HEK293 (cell line): ENCODE measurements at regions not wholly inside any gene's neighbourhood (a gene's known extent, or its start where the extent isn't known, plus 50 kb on each side); places are given as distances from the start of the nearest gene placed in this dataset.

Source experiments
- CTCF ChIA-PET: fragments of 350-600 bp; formaldehyde crosslinking; extraction: SDS; loops from one replicate; lab custom pipeline; 2021; ENCODE audit warnings: antibody characterized with exemption; lab: Yijun Ruan, JAX
- POLR2A ChIA-PET: fragments of 300-600 bp; formaldehyde crosslinking; extraction: SDS; loops from one replicate; lab custom pipeline; 2020; ENCODE audit warnings: antibody characterized with exemption, inconsistent platforms; lab: Yijun Ruan, JAX
- H3K27ac ChIP-seq: fragments of 200-500 bp; sonication (Bioruptor generic); 2 replicates; pipeline ENCODE4 v1.5.1; 2014; ENCODE audit warnings: low read depth, low read length, control low read depth, inconsistent platforms; ENCODE audit errors: extremely low read depth
- H3K36me3 ChIP-seq, 2 experiments: fragments of 200-500 bp in 1 of 2; sonication (Bioruptor generic) in 1 of 2; 1 replicate in 1 of 2; 2 replicates in 1 of 2; pipeline ENCODE4 v1.5.1; 2014 to 2017; ENCODE audit warnings: inconsistent platforms in 2 of 2, low read length in 2 of 2; ENCODE audit not compliant: control insufficient read depth in 2 of 2, insufficient read depth in 1 of 2
- H3K4me1 ChIP-seq: fragments of 200-500 bp; sonication (Bioruptor generic); 2 replicates; pipeline ENCODE4 v1.5.1; 2014; ENCODE audit warnings: mild to moderate bottlenecking, low read length, inconsistent platforms; ENCODE audit not compliant: control insufficient read depth, insufficient read depth
- H3K4me3 ChIP-seq: 2 replicates; pipeline ENCODE4 v1.5.1; 2011; ENCODE audit warnings: low read depth, mild to moderate bottlenecking, control low read depth, low read length, moderate library complexity
- H3K9me3 ChIP-seq: fragments of 200-500 bp; sonication (Bioruptor generic); 2 replicates; pipeline ENCODE4 v1.5.1; 2014; ENCODE audit warnings: low read depth, low read length, inconsistent platforms; ENCODE audit not compliant: control insufficient read depth, insufficient read depth
- BCL11A ChIP-seq: fragments of 450-650 bp; formaldehyde crosslinking; IDR thresholded peaks from 2 replicates; pipeline ENCODE4 v1.5.1; 2016; ENCODE audit warnings: low read depth, missing biosample characterization, missing genetic modification characterization
- FEZF1 ChIP-seq: fragments of 450-650 bp; formaldehyde crosslinking; IDR thresholded peaks from 2 replicates; pipeline ENCODE4 v1.5.1; 2016; ENCODE audit warnings: missing biosample characterization, missing genetic modification characterization
- GFI1B ChIP-seq: fragments of 450-650 bp; formaldehyde crosslinking; IDR thresholded peaks from 2 replicates; pipeline ENCODE4 v1.5.1; 2016; ENCODE audit warnings: missing biosample characterization, missing genetic modification characterization
- GLIS1 ChIP-seq: fragments of 450-650 bp; formaldehyde crosslinking; IDR thresholded peaks from 2 replicates; pipeline ENCODE4 v1.5.1; 2016; ENCODE audit warnings: missing biosample characterization, missing genetic modification characterization
- KLF7 ChIP-seq: fragments of 450-650 bp; formaldehyde crosslinking; IDR thresholded peaks from 2 replicates; pipeline ENCODE4 v1.5.1; 2016; ENCODE audit warnings: missing biosample characterization, missing genetic modification characterization, borderline replicate concordance
- KLF8 ChIP-seq: fragments of 450-650 bp; formaldehyde crosslinking; IDR thresholded peaks from 2 replicates; pipeline ENCODE4 v1.5.1; 2016; ENCODE audit warnings: missing biosample characterization, missing genetic modification characterization
- OVOL3 ChIP-seq: fragments of 450-650 bp; formaldehyde crosslinking; IDR thresholded peaks from 2 replicates; pipeline ENCODE4 v1.5.1; 2016; ENCODE audit warnings: missing biosample characterization, missing genetic modification characterization
- PRDM1 ChIP-seq: fragments of 450-650 bp; formaldehyde crosslinking; IDR thresholded peaks from 2 replicates; pipeline ENCODE4; 2016; ENCODE audit warnings: missing biosample characterization, missing genetic modification characterization
- SALL2 ChIP-seq: fragments of 450-650 bp; formaldehyde crosslinking; IDR thresholded peaks from 2 replicates; pipeline ENCODE4 v1.5.0; 2017; ENCODE audit warnings: missing biosample characterization, mild to moderate bottlenecking, missing genetic modification characterization, borderline replicate concordance
- SP2 ChIP-seq: fragments of 450-650 bp; formaldehyde crosslinking; IDR thresholded peaks from 2 replicates; pipeline ENCODE4 v1.5.1; 2016; ENCODE audit warnings: missing biosample characterization, missing genetic modification characterization
- TCF7L2 ChIP-seq: IDR thresholded peaks from 2 replicates; pipeline ENCODE4 v1.6.1; 2011; ENCODE audit warnings: low read depth, mild to moderate bottlenecking, inconsistent platforms, low read length, moderate library complexity, borderline replicate concordance
- ZBTB1 ChIP-seq: fragments of 450-650 bp; formaldehyde crosslinking; IDR thresholded peaks from 2 replicates; pipeline ENCODE4 v1.5.1; 2016; ENCODE audit warnings: missing biosample characterization, missing genetic modification characterization
- ZNF155 ChIP-seq: fragments of 450-650 bp; formaldehyde crosslinking; IDR thresholded peaks from 2 replicates; pipeline ENCODE4 v1.5.1; 2016; ENCODE audit warnings: missing biosample characterization, missing genetic modification characterization
- ZNF2 ChIP-seq: fragments of 450-650 bp; formaldehyde crosslinking; IDR thresholded peaks from 2 replicates; pipeline ENCODE4 v1.5.1; 2016; ENCODE audit warnings: missing biosample characterization, missing genetic modification characterization
- ZNF214 ChIP-seq: fragments of 450-650 bp; formaldehyde crosslinking; IDR thresholded peaks from 2 replicates; pipeline ENCODE4 v1.5.1; 2017; ENCODE audit warnings: missing biosample characterization, mild to moderate bottlenecking, missing genetic modification characterization, borderline replicate concordance
- ZNF292 ChIP-seq: fragments of 450-650 bp; formaldehyde crosslinking; IDR thresholded peaks from 2 replicates; pipeline ENCODE4 v1.5.1; 2016; ENCODE audit warnings: low read depth, missing biosample characterization, missing genetic modification characterization, borderline replicate concordance
- ZNF335 ChIP-seq: fragments of 450-650 bp; formaldehyde crosslinking; conservative IDR thresholded peaks from 2 replicates; pipeline ENCODE4 v1.5.1; 2016; ENCODE audit warnings: missing biosample characterization, missing genetic modification characterization
- ZNF354C ChIP-seq: fragments of 450-650 bp; formaldehyde crosslinking; IDR thresholded peaks from 2 replicates; pipeline ENCODE4 v1.5.1; 2016; ENCODE audit warnings: missing biosample characterization, missing genetic modification characterization, low read depth, borderline replicate concordance
- ZNF518A ChIP-seq: fragments of 450-650 bp; formaldehyde crosslinking; conservative IDR thresholded peaks from 2 replicates; pipeline ENCODE4 v1.5.1; 2016; ENCODE audit warnings: low read depth, missing biosample characterization, missing genetic modification characterization
- ZNF585B ChIP-seq: fragments of 450-650 bp; formaldehyde crosslinking; IDR thresholded peaks from 2 replicates; pipeline ENCODE4 v1.5.1; 2016; ENCODE audit warnings: missing biosample characterization, missing genetic modification characterization
- ZNF621 ChIP-seq: fragments of 450-650 bp; formaldehyde crosslinking; IDR thresholded peaks from 2 replicates; pipeline ENCODE4 v1.5.1; 2017; ENCODE audit warnings: missing biosample characterization, missing genetic modification characterization
- ZNF624 ChIP-seq: fragments of 450-650 bp; formaldehyde crosslinking; IDR thresholded peaks from 2 replicates; pipeline ENCODE4 v1.5.1; 2017; ENCODE audit warnings: missing biosample characterization, missing genetic modification characterization
- ZNF768 ChIP-seq: fragments of 450-650 bp; formaldehyde crosslinking; IDR thresholded peaks from 2 replicates; pipeline ENCODE4 v1.5.1; 2018; ENCODE audit warnings: missing biosample characterization, mild to moderate bottlenecking, missing genetic modification characterization
- ZSCAN23 ChIP-seq: fragments of 450-650 bp; formaldehyde crosslinking; IDR thresholded peaks from 2 replicates; pipeline ENCODE4 v1.5.1; 2016; ENCODE audit warnings: missing biosample characterization, missing genetic modification characterization
- TF ChIP-seq, protein P1 (sequence below): fragments of 450-650 bp; formaldehyde crosslinking; IDR thresholded peaks from 2 replicates; pipeline ENCODE4 v1.5.1; 2016; ENCODE audit warnings: missing biosample characterization, missing genetic modification characterization

DNA sequence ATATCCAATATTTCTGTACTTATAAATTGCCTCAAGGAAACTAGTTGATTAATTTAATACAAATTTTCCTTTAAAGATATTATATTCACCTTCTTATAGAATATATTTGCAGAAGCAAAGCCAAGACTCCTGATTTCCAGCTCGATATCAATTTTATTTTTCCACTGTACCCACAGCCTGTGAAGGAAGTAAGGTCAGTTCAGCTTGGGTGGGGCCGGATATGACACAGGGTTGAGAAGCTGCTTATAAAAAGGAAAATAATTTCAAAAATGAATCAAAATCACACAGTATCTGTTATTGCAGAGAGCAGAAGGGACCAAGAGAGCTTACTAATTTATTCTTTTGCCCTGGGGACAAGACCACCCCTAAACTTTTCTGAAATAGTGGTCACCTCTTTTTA lies 491.4 kb downstream of the TUSC7 start:
- TF ChIP-seq KLF7 (tag by site-specific recombination) (no peak), GFI1B (tag by site-specific recombination) (no peak), ZNF155 (tag by site-specific recombination) (no peak), ZNF354C (no peak)
- TF ChIP-seq, all 188 proteins: peak for 0
- Histone ChIP-seq H3K36me3 (no peaks in the 10 kb centered on the region), H3K4me1 (no peaks in the 10 kb centered on the region), H3K27ac (no peak overlapping the region), H3K4me3 (no peak overlapping the region), H3K9me3 (no peaks in the 10 kb centered on the region)
- ChIA-PET POLR2A (no interaction called here), CTCF (no interaction called here)

DNA sequence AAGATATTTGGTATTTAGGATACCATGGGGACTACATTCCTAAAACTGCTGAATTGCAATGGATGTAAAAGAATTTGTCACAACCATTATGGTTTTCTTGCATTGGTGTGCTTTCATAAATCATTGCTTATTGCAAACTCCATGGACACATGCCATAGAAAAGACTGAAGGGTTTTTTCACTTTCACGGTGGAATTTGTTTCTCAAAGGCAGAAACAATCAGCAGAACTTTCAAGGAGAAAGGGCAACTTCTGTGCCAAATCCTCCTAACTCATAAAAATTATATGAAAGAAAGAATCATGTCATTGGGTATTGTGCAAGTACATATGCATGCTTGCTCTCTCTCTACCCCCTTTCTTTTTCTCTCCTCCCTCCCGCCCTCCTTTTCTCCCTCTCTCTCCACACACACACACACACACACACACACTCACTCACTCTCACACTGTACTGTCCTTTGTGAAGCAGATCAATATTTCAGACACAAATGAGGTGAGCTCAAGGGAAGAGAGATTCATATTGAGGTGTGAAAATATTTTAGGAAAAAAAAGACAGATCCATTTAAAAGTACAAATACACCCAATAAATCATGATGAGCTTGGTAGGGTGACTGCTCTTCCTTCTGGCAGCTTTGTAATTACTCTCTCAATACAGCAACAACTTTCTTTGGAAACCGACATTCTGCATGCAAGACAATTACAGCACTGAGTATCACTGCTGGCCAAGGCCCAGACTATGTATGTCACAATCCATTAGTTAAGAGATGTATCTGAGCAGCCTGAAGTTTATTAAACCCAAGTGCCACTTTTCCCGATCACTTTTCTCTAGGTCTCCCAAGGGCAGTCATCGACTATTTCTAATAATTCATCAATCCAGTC lies 492.6 kb downstream of the TUSC7 start:
- Histone ChIP-seq H3K27ac (no peak overlapping the region), H3K4me1 (no peaks in the 10 kb centered on the region), H3K4me3 (no peak overlapping the region), H3K36me3 (no peaks in the 10 kb centered on the region), H3K9me3 (no peaks in the 10 kb centered on the region)
- no peak for TF ChIP-seq BCL11A (tag by site-specific recombination)
- TF ChIP-seq ZNF214 (tag by site-specific recombination): no peak
- CTCF ChIA-PET: no interaction called here
- POLR2A ChIA-PET: no interaction called here

GRCh38 chr3:117217355-117217754 lies 507.8 kb downstream of the TUSC7 start:
- H3K4me1 ChIP-seq: no peaks in the 10 kb centered on the region
- TF ChIP-seq, protein P1, sequence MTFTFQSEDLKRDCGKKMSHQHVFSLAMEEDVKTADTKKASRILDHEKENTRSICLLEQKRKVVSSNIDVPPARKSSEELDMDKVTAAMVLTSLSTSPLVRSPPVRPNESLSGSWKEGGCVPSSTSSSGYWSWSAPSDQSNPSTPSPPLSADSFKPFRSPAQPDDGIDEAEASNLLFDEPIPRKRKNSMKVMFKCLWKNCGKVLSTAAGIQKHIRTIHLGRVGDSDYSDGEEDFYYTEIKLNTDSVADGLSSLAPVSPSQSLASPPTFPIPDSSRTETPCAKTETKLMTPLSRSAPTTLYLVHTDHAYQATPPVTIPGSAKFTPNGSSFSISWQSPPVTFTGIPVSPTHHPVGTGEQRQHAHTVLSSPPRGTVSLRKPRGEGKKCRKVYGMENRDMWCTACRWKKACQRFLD: no peak
- TF ChIP-seq ZNF292 (tag by site-specific recombination) (no peak), SP2 (tag by site-specific recombination) (no peak), SALL2 (no peak), ZNF621 (tag by site-specific recombination) (no peak), ZNF585B (tag by site-specific recombination) (no peak), KLF8 (tag by site-specific recombination) (no peak), OVOL3 (no peak), ZNF624 (tag by site-specific recombination) (no peak), GLIS1 (tag by site-specific recombination) (no peak), ZNF335 (tag by site-specific recombination) (no peak), ZSCAN23 (tag by site-specific recombination) (no peak), ZBTB1 (tag by site-specific recombination) (no peak), ZNF2 (tag by site-specific recombination) (no peak), FEZF1 (tag by site-specific recombination) (no peak), ZNF518A (tag by site-specific recombination) (no peak), TCF7L2 (no peak), PRDM1 (no peak), ZNF768 (tag by site-specific recombination) (no peak)
- no peak overlapping the region for H3K4me3 ChIP-seq
- ChIA-PET CTCF (interaction anchor here (0.7 kb wide), 1 partner anchor 224 kb away, joined by 4 read pairs; no protein-coding TSS in a partner anchor), POLR2A (no interaction called here)
- no peak overlapping the region for H3K27ac ChIP-seq
- no peaks in the 10 kb centered on the region for H3K9me3 ChIP-seq
- no peaks in the 10 kb centered on the region for H3K36me3 ChIP-seq
